GM23338 (cell line): ENCODE measurements at regions not wholly inside any gene's neighbourhood (a gene's known extent, or its start where the extent isn't known, plus 50 kb on each side); places are given as distances from the start of the nearest gene placed in this dataset.

Experiments used
- CREB1 ChIP-seq: fragments of 250-450 bp; sonication (Bioruptor Pico); IDR thresholded peaks from 2 replicates; pipeline ENCODE4 v1.5.0; 2020; ENCODE audit warnings: low read depth, mild to moderate bottlenecking, moderate library complexity
- EZH2 ChIP-seq: fragments of 200-600 bp; sonication (generic); IDR thresholded peaks from one replicate; pipeline ENCODE4 v1.8.0; 2017; ENCODE audit warnings: antibody characterized with exemption, mild to moderate bottlenecking, low read depth; ENCODE audit not compliant: unreplicated experiment
- EZH2phosphoT487 ChIP-seq: fragments of 200-600 bp; sonication (generic); IDR thresholded peaks from one replicate; pipeline ENCODE4 v1.8.1; 2018; ENCODE audit warnings: antibody characterized with exemption; ENCODE audit not compliant: unreplicated experiment
- JUNB ChIP-seq: IDR thresholded peaks from one replicate; pipeline ENCODE4 v1.6.1; 2016; ENCODE audit warnings: antibody characterized with exemption; ENCODE audit not compliant: unreplicated experiment
- POLR2AphosphoS5 ChIP-seq: IDR thresholded peaks from 2 replicates; pipeline ENCODE4 v1.6.1; 2016; ENCODE audit warnings: antibody characterized with exemption, low read depth
- ZNF331 ChIP-seq: fragments of 250-450 bp; sonication (Bioruptor Pico); IDR thresholded peaks from 2 replicates; pipeline ENCODE4 v1.5.0; 2020; ENCODE audit warnings: low read depth, mild to moderate bottlenecking, moderate library complexity
- TF ChIP-seq, protein P1 (sequence below), 2 experiments: fragments of 200-600 bp in 1 of 2; sonication (generic) in 1 of 2; conservative IDR thresholded peaks; 2 replicates each; pipeline versions ENCODE4 v1.5.1 to v1.6.1; 2016 to 2017; ENCODE audit warnings: antibody characterized with exemption in 2 of 2, low read depth in 2 of 2, mild to moderate bottlenecking in 2 of 2, moderate library complexity in 1 of 2
- TF ChIP-seq, protein P2 (sequence below): IDR thresholded peaks from one replicate; pipeline ENCODE4 v1.6.1; 2018; ENCODE audit warnings: antibody characterized with exemption; ENCODE audit not compliant: unreplicated experiment
- TF ChIP-seq, protein P3 (sequence below): fragments of 250-450 bp; sonication (Bioruptor Pico); IDR thresholded peaks from 2 replicates; pipeline ENCODE4 v1.5.0; 2020; ENCODE audit warnings: mild to moderate bottlenecking, moderate library complexity

DNA sequence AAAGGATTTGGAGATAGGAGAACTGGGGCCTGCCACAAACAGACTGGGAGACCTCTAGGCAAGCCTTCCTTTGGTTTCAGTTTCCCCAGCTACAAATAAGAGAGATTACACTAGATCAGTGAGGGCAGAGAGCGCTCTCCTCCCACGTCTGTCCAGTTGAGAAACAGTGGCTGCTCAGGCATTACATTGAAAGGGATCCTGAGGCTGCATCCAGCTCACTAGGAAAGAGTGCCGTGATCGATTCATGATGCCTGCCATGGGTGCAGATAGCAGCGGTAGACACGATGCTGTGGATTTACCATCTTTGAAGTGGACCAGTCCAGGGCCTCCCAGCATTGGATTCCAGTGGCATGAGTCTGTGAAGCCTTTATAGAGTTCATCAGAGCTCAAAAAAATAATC, 62.6 kb downstream of the EN1 start:
- no peak for TF ChIP-seq CREB1 (CRISPR knock-in tag)
- TF ChIP-seq, protein P1, sequence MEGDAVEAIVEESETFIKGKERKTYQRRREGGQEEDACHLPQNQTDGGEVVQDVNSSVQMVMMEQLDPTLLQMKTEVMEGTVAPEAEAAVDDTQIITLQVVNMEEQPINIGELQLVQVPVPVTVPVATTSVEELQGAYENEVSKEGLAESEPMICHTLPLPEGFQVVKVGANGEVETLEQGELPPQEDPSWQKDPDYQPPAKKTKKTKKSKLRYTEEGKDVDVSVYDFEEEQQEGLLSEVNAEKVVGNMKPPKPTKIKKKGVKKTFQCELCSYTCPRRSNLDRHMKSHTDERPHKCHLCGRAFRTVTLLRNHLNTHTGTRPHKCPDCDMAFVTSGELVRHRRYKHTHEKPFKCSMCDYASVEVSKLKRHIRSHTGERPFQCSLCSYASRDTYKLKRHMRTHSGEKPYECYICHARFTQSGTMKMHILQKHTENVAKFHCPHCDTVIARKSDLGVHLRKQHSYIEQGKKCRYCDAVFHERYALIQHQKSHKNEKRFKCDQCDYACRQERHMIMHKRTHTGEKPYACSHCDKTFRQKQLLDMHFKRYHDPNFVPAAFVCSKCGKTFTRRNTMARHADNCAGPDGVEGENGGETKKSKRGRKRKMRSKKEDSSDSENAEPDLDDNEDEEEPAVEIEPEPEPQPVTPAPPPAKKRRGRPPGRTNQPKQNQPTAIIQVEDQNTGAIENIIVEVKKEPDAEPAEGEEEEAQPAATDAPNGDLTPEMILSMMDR (conservative IDR thresholded peaks at IDR 0.05; ENCODE audit: low read depth in 2 of 2): no peak
- no peak for TF ChIP-seq POLR2AphosphoS5
- TF ChIP-seq JUNB: no peak
- TF ChIP-seq, protein P2, sequence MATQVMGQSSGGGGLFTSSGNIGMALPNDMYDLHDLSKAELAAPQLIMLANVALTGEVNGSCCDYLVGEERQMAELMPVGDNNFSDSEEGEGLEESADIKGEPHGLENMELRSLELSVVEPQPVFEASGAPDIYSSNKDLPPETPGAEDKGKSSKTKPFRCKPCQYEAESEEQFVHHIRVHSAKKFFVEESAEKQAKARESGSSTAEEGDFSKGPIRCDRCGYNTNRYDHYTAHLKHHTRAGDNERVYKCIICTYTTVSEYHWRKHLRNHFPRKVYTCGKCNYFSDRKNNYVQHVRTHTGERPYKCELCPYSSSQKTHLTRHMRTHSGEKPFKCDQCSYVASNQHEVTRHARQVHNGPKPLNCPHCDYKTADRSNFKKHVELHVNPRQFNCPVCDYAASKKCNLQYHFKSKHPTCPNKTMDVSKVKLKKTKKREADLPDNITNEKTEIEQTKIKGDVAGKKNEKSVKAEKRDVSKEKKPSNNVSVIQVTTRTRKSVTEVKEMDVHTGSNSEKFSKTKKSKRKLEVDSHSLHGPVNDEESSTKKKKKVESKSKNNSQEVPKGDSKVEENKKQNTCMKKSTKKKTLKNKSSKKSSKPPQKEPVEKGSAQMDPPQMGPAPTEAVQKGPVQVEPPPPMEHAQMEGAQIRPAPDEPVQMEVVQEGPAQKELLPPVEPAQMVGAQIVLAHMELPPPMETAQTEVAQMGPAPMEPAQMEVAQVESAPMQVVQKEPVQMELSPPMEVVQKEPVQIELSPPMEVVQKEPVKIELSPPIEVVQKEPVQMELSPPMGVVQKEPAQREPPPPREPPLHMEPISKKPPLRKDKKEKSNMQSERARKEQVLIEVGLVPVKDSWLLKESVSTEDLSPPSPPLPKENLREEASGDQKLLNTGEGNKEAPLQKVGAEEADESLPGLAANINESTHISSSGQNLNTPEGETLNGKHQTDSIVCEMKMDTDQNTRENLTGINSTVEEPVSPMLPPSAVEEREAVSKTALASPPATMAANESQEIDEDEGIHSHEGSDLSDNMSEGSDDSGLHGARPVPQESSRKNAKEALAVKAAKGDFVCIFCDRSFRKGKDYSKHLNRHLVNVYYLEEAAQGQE: no peak
- TF ChIP-seq EZH2: no peak
- no peak for TF ChIP-seq EZH2phosphoT487
- TF ChIP-seq ZNF331 (CRISPR knock-in tag): no peak
- TF ChIP-seq, protein P3, sequence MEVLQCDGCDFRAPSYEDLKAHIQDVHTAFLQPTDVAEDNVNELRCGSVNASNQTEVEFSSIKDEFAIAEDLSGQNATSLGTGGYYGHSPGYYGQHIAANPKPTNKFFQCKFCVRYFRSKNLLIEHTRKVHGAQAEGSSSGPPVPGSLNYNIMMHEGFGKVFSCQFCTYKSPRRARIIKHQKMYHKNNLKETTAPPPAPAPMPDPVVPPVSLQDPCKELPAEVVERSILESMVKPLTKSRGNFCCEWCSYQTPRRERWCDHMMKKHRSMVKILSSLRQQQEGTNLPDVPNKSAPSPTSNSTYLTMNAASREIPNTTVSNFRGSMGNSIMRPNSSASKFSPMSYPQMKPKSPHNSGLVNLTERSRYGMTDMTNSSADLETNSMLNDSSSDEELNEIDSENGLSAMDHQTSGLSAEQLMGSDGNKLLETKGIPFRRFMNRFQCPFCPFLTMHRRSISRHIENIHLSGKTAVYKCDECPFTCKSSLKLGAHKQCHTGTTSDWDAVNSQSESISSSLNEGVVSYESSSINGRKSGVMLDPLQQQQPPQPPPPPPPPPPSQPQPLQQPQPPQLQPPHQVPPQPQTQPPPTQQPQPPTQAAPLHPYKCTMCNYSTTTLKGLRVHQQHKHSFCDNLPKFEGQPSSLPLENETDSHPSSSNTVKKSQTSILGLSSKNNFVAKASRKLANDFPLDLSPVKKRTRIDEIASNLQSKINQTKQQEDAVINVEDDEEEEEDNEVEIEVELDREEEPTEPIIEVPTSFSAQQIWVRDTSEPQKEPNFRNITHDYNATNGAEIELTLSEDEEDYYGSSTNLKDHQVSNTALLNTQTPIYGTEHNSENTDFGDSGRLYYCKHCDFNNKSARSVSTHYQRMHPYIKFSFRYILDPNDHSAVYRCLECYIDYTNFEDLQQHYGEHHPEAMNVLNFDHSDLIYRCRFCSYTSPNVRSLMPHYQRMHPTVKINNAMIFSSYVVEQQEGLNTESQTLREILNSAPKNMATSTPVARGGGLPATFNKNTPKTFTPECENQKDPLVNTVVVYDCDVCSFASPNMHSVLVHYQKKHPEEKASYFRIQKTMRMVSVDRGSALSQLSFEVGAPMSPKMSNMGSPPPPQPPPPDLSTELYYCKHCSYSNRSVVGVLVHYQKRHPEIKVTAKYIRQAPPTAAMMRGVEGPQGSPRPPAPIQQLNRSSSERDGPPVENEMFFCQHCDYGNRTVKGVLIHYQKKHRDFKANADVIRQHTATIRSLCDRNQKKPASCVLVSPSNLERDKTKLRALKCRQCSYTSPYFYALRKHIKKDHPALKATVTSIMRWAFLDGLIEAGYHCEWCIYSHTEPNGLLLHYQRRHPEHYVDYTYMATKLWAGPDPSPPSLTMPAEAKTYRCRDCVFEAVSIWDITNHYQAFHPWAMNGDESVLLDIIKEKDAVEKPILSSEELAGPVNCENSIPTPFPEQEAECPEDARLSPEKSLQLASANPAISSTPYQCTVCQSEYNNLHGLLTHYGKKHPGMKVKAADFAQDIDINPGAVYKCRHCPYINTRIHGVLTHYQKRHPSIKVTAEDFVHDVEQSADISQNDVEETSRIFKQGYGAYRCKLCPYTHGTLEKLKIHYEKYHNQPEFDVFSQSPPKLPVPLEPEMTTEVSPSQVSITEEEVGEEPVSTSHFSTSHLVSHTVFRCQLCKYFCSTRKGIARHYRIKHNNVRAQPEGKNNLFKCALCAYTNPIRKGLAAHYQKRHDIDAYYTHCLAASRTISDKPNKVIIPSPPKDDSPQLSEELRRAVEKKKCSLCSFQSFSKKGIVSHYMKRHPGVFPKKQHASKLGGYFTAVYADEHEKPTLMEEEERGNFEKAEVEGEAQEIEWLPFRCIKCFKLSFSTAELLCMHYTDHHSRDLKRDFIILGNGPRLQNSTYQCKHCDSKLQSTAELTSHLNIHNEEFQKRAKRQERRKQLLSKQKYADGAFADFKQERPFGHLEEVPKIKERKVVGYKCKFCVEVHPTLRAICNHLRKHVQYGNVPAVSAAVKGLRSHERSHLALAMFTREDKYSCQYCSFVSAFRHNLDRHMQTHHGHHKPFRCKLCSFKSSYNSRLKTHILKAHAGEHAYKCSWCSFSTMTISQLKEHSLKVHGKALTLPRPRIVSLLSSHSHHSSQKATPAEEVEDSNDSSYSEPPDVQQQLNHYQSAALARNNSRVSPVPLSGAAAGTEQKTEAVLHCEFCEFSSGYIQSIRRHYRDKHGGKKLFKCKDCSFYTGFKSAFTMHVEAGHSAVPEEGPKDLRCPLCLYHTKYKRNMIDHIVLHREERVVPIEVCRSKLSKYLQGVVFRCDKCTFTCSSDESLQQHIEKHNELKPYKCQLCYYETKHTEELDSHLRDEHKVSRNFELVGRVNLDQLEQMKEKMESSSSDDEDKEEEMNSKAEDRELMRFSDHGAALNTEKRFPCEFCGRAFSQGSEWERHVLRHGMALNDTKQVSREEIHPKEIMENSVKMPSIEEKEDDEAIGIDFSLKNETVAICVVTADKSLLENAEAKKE (CRISPR knock-in tag): no peak
